ENCODE measurements at regions not wholly inside any gene's neighbourhood (a gene's known extent, or its start where the extent isn't known, plus 50 kb on each side); places are given as distances from the start of the nearest gene placed in this dataset.

- TF ChIP-seq E2F6 (IDR thresholded peaks at IDR 0.05) = no peak
Measured at GRCh38 chr1:229988534-229988933, 78.5 kb upstream of the GALNT2 start (continued).
